Neutrophil (primary cell): ENCODE measurements at regions not wholly inside any gene's neighbourhood (a gene's known extent, or its start where the extent isn't known, plus 50 kb on each side); places are given as distances from the start of the nearest gene placed in this dataset.

Experiments used
- H3K27ac ChIP-seq: fragments of 200-600 bp; sonication (generic); 2 replicates; pipeline ENCODE4 v1.5.1; 2016; ENCODE audit warnings: mild to moderate bottlenecking, moderate library complexity
- H3K27me3 ChIP-seq: fragments of 200-600 bp; sonication (generic); 2 replicates; pipeline ENCODE4 v1.6.0; 2016; ENCODE audit warnings: mild to moderate bottlenecking
- H3K36me3 ChIP-seq: fragments of 200-600 bp; sonication (generic); 2 replicates; pipeline ENCODE4 v1.5.1; 2017
- H3K4me1 ChIP-seq, 2 experiments: fragments of 200-600 bp in 1 of 2; sonication (generic) in 1 of 2; 1 replicate in 1 of 2; 2 replicates in 1 of 2; pipeline versions ENCODE4 v1.5.1 to v1.6.1; 2013 to 2016; ENCODE audit warnings: low read depth in 1 of 2, low read length in 1 of 2, mild to moderate bottlenecking in 1 of 2, moderate library complexity in 1 of 2; ENCODE audit not compliant: control insufficient read depth in 1 of 2, insufficient read depth in 1 of 2
- H3K4me3 ChIP-seq, 2 experiments: fragments of 200-600 bp in 1 of 2; sonication (generic) in 1 of 2; 1 replicate in 1 of 2; 2 replicates in 1 of 2; pipeline ENCODE4 v1.5.1; 2013 to 2016; ENCODE audit warnings: low read depth in 1 of 2, low read length in 1 of 2, mild to moderate bottlenecking in 1 of 2, moderate library complexity in 1 of 2
- H3K9me3 ChIP-seq: fragments of 200-600 bp; sonication (generic); 2 replicates; pipeline ENCODE4 v1.5.1; 2016
- CTCF ChIP-seq: fragments of 200-600 bp; sonication (generic); IDR thresholded peaks from 2 replicates; pipeline ENCODE4 v1.5.1; 2016; ENCODE audit warnings: antibody characterized with exemption

- Histone ChIP-seq H3K4me3 (no peak overlapping the region), H3K36me3 (no peaks in the 10 kb centered on the region), H3K9me3 (no peaks in the 10 kb centered on the region), H3K27ac (no peak overlapping the region), H3K27me3 (no peaks in the 10 kb centered on the region), H3K4me1 (no peaks in the 10 kb centered on the region)
- TF ChIP-seq CTCF, result no peak
Observed at GRCh38 chr9:73042155-73042554, 89.3 kb upstream of the ALDH1A1 start.

- Histone ChIP-seq H3K4me1 (no peaks in the 10 kb centered on the region), H3K36me3 (no peaks in the 10 kb centered on the region), H3K27ac (no peak overlapping the region), H3K9me3 (no peaks in the 10 kb centered on the region), H3K4me3 (no peak overlapping the region), H3K27me3 (no peaks in the 10 kb centered on the region)
- no peak for TF ChIP-seq CTCF
Observed at GRCh38 chr9:73039271-73040263, 86.7 kb upstream of the ALDH1A1 start.

- no peaks in the 10 kb centered on the region for H3K36me3 ChIP-seq
- H3K27me3 ChIP-seq, result no peaks in the 10 kb centered on the region
- H3K4me1 ChIP-seq, result no peaks in the 10 kb centered on the region
- H3K4me3 ChIP-seq, result no peak overlapping the region
- no peak overlapping the region for H3K27ac ChIP-seq
- H3K9me3 ChIP-seq, result no peaks in the 10 kb centered on the region
- TF ChIP-seq CTCF, result no peak
Observed at GRCh38 chr9:73038613-73039012, 85.8 kb upstream of the ALDH1A1 start.

GRCh38 chr9:73038089-73038509 lies 85.2 kb upstream of the ALDH1A1 start:
- no peaks in the 10 kb centered on the region for H3K4me1 ChIP-seq
- no peaks in the 10 kb centered on the region for H3K27me3 ChIP-seq
- no peak overlapping the region for H3K4me3 ChIP-seq
- TF ChIP-seq CTCF, result no peak
- H3K9me3 ChIP-seq, result no peaks in the 10 kb centered on the region
- no peaks in the 10 kb centered on the region for H3K36me3 ChIP-seq
- no peak overlapping the region for H3K27ac ChIP-seq

- no peaks in the 10 kb centered on the region for H3K9me3 ChIP-seq
- no peaks in the 10 kb centered on the region for H3K4me1 ChIP-seq
- H3K4me3 ChIP-seq, result no peak overlapping the region
- no peaks in the 10 kb centered on the region for H3K27me3 ChIP-seq
- no peaks in the 10 kb centered on the region for H3K36me3 ChIP-seq
- TF ChIP-seq CTCF, result no peak
- H3K27ac ChIP-seq, result no peak overlapping the region
Observed at GRCh38 chr9:73037613-73038012, 84.8 kb upstream of the ALDH1A1 start.
